RWPE2 (cell line): ENCODE measurements at regions not wholly inside any gene's neighbourhood (a gene's known extent, or its start where the extent isn't known, plus 50 kb on each side); places are given as distances from the start of the nearest gene placed in this dataset.

Experiments used
- ATAC-seq: fragments of 200-7000 bp; cut with Tn5 transposase; 3 replicates; pipeline ENCODE4 v1.9.1; 2021; ENCODE audit warnings: low read depth
- DNase-seq: peaks from one replicate; pipeline ENCODE4 v3.0.0-alpha.2; 2020; ENCODE audit warnings: low spot score
- H3K27ac ChIP-seq: fragments of 450-650 bp; 2 replicates; pipeline ENCODE4 v1.5.1; 2017; ENCODE audit warnings: mild to moderate bottlenecking; ENCODE audit not compliant: poor library complexity, severe bottlenecking
- H3K27me3 ChIP-seq: fragments of 250-450 bp; sonication (Bioruptor Pico); 2 replicates; pipeline ENCODE4 v1.5.1; 2021; ENCODE audit warnings: mild to moderate bottlenecking, moderate library complexity; ENCODE audit not compliant: insufficient read depth, poor library complexity, severe bottlenecking
- H3K36me3 ChIP-seq: fragments of 250-450 bp; sonication (Bioruptor Pico); 2 replicates; pipeline ENCODE4 v1.5.1; 2020; ENCODE audit warnings: low read depth, mild to moderate bottlenecking, moderate library complexity
- H3K4me1 ChIP-seq: fragments of 250-450 bp; sonication (Bioruptor Pico); 2 replicates; pipeline ENCODE4 v1.5.1; 2021; ENCODE audit warnings: mild to moderate bottlenecking, moderate library complexity; ENCODE audit not compliant: insufficient read depth, poor library complexity, severe bottlenecking
- H3K4me3 ChIP-seq: fragments of 250-450 bp; sonication (Bioruptor Pico); 2 replicates; pipeline ENCODE4 v1.5.1; 2021; ENCODE audit warnings: mild to moderate bottlenecking, moderate library complexity; ENCODE audit not compliant: severe bottlenecking
- H3K9me3 ChIP-seq: fragments of 250-450 bp; sonication (Bioruptor Pico); 2 replicates; pipeline ENCODE4 v1.5.1; 2021; ENCODE audit warnings: mild to moderate bottlenecking, moderate library complexity; ENCODE audit not compliant: severe bottlenecking
- CTCF ChIP-seq: fragments of 450-650 bp; IDR thresholded peaks from one replicate; pipeline ENCODE4 v1.5.1; 2017; ENCODE audit warnings: mild to moderate bottlenecking, moderate library complexity; ENCODE audit not compliant: poor library complexity, severe bottlenecking

DNA sequence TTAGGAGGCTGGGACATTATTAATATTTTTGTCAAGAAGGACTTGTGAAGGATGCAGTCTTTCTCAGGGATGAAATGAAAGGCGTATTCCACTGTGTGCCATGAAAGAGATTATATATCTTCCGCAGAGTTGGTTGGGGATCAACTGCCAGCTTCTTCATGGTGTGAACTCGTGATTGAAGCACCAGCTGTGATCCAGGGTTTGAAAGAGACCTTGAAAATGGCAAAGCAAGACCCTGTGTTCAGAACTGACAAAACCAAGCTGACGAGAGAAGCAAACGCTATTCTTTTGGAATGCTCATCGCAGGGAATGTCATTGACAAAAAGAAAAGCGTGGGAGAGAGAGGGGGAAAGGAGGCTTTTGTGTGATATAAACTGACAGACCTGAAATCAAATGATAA is 263.9 kb upstream of the ZNF608 start:
- DNase-seq (no peak), ATAC-seq (no peak)
- H3K27me3 ChIP-seq, result no peaks in the 10 kb centered on the region
- no peak overlapping the region for H3K4me3 ChIP-seq
- TF ChIP-seq CTCF, result no peak
- H3K4me1 ChIP-seq, result peaks cover 7% of the 10 kb centered on the region
- no peaks in the 10 kb centered on the region for H3K36me3 ChIP-seq
- no peak overlapping the region for H3K27ac ChIP-seq
- H3K9me3 ChIP-seq, result no peaks in the 10 kb centered on the region

DNA sequence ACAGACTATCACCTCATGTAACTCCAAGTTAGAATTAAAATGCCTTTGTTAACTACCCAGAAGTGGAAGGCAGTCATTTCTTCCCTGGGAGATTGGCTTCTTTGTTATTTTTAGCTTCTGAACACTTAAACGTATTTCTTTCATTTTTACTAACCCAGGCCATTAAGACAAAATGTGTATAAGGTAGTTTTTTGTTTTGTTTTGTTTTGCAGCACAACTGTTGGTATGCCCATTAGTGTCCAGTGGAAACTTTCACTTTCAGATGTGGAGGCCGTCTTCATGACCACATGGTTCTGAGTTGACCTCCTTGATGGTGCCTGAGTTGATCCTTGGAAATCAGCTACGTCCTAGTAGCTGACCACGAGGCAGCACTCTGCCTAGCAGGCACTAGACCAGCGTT is 264.6 kb upstream of the ZNF608 start:
- no peak for TF ChIP-seq CTCF
- H3K4me3 ChIP-seq, result no peak overlapping the region
- no peaks in the 10 kb centered on the region for H3K9me3 ChIP-seq
- H3K4me1 ChIP-seq, result peaks cover 7% of the 10 kb centered on the region
- no peaks in the 10 kb centered on the region for H3K27me3 ChIP-seq
- H3K36me3 ChIP-seq, result no peaks in the 10 kb centered on the region
- H3K27ac ChIP-seq, result no peak overlapping the region
- no peak for ATAC-seq
- DNase-seq, result no peak

DNA sequence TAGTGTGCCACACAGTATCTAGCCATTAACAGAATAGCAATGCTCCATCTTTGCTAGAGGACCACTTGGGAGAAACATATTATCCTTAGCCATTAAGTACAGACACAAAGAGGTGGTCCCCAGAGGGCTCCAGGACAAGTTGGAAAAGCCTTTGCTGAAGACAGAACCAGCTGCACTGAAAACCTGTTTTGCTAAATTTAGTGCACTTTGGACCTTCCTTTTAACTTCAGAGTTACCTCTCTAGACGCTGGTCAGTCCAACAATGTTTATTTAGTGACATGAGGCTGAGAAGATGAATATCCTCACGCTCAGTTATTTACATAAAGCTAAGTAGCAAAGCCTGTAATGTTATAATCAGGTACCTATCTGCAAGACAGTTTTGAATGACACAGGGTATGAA is 265.0 kb upstream of the ZNF608 start:
- Histone ChIP-seq H3K27me3 (no peaks in the 10 kb centered on the region), H3K4me1 (peaks cover 7% of the 10 kb centered on the region), H3K27ac (no peak overlapping the region), H3K9me3 (no peaks in the 10 kb centered on the region), H3K4me3 (no peak overlapping the region), H3K36me3 (no peaks in the 10 kb centered on the region)
- no peak for TF ChIP-seq CTCF
- no peak for ATAC-seq
- no peak for DNase-seq

DNA sequence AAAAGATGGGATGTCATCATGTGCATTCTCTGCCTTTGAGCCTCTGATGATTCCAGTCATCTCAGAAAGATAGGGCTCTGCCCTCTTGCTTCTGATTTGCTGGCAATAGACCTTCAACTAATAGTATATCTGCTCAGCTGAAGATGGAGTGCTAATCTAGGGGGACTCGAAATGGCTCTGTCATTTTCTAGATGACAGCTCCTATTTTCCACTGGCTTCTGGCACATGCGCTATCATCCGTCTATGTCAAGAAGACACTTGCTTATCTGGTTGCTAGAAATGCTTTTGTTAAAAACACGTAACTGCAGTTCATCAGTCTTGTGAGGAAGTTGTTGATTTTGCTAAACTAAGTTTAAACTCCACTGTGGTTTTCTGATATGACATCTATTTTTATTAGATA is 265.5 kb upstream of the ZNF608 start:
- Histone ChIP-seq H3K4me1 (peaks cover 7% of the 10 kb centered on the region), H3K9me3 (no peaks in the 10 kb centered on the region), H3K27me3 (no peaks in the 10 kb centered on the region), H3K27ac (no peak overlapping the region), H3K4me3 (no peak overlapping the region), H3K36me3 (no peaks in the 10 kb centered on the region)
- ATAC-seq, result no peak
- TF ChIP-seq CTCF, result no peak
- DNase-seq, result no peak

DNA sequence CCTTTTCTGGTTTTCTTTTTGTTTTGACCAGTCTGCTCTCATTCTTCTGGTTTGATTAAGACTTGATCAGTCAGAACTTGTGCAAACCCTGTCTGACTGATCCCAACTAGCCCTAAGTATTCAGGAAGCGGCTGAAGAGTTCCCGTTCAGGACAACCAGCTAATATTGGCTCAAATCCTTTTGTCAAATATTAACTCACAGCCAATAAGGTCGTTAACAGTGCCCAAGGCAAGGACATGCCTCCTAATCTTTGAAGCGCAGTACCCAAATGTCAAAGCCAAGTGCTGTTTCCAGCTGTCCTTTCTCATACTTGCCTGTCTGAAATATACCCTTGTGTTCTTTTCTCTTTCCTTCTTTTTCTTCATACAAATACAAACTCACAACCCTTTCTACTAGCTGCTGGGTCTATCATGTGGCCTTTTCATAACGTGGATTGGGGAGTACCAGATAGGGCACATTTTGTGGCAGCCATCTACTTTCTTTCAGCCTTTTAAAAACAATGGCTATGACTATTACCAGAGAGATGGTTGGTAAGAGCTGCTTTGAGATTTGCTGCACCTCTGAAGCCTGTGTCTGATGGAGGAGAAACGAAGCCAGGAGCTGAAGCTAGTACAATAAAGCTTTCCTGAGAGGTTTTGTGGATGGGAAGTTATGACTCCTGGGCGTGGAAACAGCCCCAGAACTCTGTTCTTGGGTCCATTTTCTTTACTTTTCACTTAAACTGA is 266.4 kb upstream of the ZNF608 start:
- Histone ChIP-seq H3K27ac (no peak overlapping the region), H3K4me1 (peaks cover 7% of the 10 kb centered on the region), H3K27me3 (no peaks in the 10 kb centered on the region), H3K9me3 (no peaks in the 10 kb centered on the region), H3K4me3 (no peak overlapping the region), H3K36me3 (no peaks in the 10 kb centered on the region)
- TF ChIP-seq CTCF, result no peak
- ATAC-seq (no peak), DNase-seq (no peak)
